NCI-H82 (cell line): ENCODE measurements at regions not wholly inside any gene's neighbourhood (a gene's known extent, or its start where the extent isn't known, plus 50 kb on each side); places are given as distances from the start of the nearest gene placed in this dataset.

Source experiments
- DNase-seq: peaks from one replicate; lab custom pipeline; 2025; lab: John Stamatoyannopoulos, UW

DNA sequence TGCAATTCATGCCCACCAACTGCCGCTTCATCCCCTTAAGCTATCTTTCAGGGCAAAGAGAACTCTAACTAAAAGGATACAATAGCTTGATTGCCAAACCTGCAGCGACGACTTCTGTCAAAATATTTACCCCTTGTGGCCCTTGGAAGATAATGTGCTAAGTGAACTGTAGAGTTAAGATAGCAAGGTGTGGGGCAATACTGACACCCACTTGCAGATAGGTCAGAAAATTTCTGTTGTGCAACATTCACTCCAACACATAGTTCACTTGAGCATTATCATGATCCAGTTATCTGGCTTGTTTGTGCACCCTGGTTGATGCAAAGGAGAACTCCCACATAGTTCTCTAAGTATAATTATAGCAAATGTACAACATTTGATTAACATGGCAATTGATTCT lies 55.6 kb downstream of the RHOXF2B start:
- DNase-seq: no peak

DNA sequence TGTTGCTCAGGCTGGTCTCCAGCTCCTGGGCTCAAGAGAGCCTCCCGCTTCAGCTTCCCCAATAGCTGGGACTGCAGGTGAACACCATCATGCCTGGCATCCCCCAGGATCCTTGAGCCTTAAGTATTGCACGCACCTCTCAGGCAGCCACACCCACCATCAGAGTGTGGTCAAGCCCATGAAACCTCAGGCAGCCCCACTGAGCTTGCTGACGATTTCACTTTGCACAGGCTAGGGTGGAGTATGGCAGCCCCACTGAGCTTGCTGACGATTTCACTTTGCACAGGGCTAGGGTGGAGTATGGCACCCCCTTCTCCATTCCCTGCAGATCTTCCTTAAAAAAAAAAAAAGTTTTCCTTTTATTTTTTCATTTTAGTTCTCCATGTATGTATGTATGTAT lies 57.2 kb downstream of the RHOXF2B start:
- no peak for DNase-seq

DNA sequence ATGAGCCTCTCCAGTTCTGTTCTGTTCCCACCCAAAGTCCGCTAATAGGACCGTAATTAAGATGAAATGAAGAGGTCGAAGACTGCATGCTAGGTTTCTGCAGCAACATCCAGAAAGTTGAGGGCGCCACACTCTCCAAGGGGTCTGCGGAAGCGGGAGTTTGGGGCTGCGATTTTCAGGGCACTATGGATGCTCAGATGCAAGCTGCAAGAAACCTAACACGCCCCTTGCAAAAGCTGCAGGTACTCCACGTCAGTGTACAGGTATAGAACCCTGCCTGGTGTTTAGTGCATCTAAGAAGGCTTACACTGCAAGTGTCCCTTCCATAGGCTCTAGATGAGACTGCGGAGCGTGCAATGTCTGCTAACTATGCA lies 61.4 kb downstream of the RHOXF2B start:
- no peak for DNase-seq

DNA sequence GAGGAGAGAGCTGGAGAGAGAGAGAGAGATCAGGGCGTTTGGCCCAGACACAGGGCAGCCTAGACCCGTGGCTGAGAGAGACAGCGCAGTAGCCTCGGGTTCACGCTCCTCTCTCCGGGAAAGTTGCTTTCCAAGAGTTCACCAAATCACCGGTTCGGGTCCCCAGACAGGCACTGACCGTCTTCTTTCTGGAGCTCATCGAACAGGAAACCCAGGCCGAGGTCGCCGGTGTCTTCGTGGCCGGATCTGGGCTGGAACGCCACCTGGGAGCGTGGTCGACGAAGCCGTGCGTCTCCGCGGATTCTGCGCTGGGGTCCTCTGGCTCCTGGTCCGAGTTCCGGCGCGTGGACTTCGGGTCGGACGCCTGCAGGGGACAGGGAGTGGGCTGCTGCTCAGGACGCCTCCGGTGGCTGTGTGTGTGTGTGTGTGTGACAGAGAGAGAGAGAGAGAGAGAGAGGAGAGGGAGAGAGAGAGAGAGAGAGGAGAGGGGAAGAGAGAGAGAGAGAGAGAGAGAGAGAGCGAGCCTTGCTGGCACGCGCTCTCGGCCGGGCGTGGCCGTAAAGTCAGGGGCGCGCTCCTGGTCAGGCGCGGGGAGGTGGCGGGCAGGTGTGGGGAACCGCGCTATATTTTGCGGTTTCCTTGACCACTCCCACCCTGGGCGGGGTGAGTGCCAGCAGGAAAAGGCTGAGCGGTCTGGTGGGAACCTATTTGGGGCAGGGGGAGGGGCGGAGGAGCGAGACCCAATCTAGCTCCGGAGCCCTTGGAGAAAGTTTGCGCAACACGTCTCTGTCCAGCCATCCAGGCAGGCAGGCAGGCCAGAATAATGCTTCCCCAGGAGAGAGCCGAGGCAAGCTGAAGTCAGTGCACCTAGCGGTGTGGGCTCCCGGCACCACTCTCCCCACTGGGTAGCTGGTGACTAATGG lies 62.1 kb downstream of the RHOXF2B start:
- DNase-seq: no peak

DNA sequence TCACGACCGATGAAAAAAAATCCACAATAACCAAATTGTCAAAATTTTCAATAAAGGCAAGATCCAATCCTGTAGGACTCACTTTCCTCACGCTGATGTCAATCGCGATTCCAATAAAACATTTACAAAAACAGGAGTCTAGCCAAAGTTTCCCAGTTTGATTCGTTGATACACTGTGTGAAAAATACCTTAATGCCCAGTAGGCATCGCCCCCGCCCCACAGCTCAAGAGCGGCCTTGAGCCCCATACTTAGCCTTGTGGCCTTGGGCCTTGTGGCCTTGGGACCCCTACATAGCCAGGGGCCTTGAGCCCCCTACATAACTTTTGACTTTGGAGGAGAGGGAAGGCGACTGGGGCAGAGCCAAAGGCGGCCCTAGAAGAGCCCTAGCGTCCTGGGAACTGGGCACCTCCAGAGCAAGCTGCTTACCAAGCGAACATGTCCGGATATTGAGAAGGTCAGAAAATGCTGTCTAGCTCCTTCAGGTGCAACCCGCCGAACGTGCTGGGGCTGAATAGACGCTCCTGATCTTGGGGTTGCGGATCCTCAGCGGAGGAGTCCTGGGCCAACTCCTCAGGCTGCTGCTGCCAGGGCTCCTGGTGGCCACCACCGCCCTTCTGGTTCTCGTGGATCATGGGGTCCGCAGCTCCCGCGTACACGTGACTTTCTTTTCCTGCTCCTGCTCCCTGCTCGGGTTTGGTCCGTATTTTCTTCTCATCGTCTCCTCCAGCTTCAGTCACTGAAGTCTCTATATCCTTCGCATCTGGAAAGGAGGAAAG lies 62.9 kb downstream of the RHOXF2B start:
- no peak for DNase-seq

DNA sequence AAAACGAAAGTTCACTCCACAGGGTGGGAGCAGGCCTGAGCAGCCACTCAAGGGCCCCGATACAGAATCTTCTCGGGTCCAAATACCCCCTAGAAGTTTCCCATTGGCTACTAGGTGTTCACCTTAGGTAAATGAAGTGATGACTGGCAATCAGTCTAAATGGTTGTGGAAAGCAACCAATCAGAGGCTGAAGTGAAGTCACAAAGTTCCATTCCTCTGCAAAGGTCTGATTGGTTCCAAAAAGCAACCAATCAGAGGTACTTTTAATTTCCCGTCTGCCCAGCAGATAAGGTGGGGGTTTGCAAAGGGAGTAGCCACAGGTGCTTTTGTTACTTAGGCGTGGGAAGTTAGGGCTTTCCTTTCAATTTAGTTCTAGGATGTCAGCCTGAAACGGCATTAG lies 58.2 kb upstream of the NKAP start:
- no peak for DNase-seq

DNA sequence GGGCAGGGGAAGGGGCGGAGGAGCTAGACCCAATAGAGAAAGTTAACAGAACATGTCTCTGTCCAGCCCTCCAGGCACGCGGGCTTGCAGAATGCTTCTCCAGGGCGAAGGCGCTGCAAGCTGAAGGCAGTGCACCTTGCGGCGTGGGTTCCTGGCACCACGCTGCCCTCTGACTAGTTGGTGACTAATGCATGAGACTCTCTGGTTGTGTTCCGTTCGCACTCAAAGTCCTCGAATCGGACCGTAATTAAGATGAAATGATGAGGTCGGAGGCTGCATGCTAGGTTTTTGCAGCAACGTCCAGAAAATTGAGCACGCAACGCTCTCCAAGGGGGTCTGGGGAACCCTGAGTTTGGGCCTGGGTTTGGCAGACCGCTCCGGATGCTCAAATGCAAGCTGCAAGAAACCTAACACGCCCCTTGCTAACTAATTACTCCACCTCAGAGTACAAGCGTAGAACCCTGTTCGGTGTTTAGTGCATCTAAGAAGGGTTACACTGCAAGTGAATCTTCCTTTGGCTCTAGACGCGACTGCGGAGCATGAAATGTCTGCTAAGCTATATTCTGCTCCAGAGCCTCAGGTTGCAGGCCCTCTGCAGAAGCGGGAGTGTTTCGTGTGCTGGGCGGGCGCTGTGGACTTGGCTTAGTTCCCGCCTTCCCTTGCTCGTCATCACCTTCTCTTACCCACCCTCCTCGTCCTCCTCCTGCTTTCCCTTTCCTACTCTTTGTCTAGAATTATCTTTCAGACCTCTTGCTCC lies 57.1 kb upstream of the NKAP start:
- DNase-seq: no peak

DNA sequence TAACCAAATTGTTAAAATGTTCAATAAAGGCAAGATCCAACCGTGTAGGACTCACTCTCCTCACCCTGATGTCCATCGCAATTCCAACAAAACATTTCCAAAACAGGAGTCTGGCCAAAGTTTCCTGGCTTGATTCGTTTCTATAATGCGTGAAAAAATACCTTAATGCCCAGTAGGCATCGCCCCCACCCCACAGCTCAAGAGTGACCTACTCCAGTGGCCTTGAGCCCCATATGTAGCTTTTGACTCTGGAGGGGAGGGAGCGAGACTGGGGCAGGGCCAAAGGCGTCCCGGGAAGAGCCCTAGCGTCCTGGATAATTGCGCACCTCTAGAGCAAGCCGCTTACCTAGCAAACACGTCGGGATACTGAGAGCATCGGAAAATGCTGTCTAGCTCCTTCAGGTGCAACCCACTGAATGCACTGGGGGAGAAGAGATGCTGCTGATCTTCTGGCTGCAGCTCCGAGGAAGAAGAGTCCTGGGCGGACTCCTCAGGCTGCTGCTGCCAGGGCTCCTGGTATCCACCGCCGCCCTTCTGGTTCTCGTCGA lies 55.6 kb upstream of the NKAP start:
- DNase-seq: no peak

DNA sequence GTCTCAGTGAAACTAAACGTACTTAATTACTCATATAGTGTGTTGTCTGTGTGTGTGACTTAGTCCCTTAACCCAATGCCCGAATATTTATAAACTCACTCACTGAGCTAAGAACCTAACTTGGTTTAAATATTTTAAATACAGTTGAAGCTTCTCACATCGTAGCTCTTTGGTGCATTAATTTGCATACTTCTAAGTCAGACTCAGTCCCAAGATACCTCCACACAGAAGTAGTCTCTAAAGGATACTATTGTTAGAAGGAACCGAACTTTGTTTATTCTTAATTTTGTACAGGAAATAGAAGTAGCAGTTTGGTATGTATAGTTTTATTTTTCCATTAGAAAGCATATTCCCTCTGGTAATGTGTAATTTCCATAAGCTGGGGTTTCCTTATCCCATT lies 54.0 kb upstream of the NKAP start:
- no peak for DNase-seq

DNA sequence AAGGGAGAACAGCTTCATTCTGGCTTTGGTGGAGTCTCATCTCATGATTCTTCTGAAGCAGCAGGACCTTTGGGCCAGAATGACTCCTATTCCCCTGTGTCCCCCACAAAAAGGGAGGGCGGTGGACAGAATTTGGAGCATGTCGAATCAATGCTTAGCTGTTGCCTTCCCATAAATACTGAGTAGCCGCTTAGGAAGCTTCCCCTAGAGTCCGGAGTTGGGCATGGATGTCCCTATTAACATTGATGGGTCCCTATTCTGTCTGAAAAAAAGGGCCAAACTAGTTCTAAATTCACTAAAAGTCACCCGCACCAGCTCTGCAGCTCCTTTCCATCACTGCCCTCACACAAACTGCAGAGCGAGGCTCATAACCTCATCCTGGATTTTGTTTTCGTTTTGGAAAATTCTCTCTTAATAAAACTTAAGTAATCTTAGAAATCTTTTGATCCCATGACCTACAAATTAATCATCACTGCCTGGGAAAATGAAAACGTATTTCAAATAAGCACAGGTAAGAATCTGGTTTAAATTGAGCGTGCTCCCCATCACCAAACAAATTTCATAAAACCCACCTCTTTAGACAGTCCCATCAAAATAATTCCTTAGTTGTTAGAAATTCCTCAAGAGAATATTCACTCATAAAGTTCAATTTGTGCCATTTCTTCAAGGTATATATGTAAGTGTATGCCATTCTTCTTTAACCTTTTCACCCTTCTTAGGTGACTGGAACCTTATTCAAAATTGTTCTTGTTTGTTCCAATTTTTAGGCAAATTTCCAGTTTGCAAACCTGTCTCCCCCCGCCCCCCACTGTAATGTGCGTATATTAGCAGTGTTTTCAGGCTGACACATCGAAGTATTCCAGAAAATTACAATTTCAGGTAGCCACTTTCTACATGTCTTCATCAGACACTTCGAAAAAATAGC lies 53.3 kb upstream of the NKAP start:
- peak; percentile 27 for DNase-seq

DNA sequence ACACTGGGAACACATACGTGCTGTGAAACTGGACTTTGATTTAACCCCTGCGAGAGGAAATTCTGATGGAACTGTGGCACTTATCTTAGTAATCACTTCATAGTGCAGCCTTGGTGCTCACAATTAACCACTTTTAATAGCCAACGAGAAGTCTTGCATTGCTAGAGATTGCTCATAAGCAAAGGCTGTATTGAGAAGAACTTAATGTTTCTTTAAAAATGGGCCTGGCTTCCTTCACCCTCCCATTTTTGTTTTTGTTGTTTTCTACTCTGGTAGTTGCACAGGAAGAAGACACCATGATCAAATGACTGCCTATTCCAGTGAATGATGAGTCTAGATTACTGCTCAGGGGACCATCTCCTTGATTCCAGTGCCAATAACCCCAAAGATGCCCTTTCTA lies 52.5 kb upstream of the NKAP start:
- DNase-seq: no peak
